ENCODE measurements at regions not wholly inside any gene's neighbourhood (a gene's known extent, or its start where the extent isn't known, plus 50 kb on each side); places are given as distances from the start of the nearest gene placed in this dataset.

DNA sequence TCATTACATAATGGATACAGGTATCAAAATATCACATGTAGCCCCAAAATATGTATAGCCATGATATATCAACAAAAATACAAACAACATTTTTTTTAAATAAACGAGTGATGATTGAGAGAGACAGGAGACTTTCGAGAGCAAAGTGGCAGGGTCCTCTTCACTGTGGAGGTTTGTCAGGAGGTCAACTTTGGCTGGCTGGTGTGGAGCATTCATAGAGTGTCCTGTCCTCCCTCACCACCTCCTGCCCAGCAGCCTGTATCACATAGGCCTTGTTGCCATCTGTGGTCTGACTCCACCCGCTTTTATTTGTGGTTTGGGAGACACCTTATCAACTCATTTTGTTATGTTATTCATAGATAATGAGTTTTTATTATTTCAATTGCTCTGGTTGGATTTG is 206.9 kb downstream of the SYK start:
- TF ChIP-seq, protein P1, sequence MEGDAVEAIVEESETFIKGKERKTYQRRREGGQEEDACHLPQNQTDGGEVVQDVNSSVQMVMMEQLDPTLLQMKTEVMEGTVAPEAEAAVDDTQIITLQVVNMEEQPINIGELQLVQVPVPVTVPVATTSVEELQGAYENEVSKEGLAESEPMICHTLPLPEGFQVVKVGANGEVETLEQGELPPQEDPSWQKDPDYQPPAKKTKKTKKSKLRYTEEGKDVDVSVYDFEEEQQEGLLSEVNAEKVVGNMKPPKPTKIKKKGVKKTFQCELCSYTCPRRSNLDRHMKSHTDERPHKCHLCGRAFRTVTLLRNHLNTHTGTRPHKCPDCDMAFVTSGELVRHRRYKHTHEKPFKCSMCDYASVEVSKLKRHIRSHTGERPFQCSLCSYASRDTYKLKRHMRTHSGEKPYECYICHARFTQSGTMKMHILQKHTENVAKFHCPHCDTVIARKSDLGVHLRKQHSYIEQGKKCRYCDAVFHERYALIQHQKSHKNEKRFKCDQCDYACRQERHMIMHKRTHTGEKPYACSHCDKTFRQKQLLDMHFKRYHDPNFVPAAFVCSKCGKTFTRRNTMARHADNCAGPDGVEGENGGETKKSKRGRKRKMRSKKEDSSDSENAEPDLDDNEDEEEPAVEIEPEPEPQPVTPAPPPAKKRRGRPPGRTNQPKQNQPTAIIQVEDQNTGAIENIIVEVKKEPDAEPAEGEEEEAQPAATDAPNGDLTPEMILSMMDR (IDR thresholded peaks at IDR 0.05) = no peak
- TF ChIP-seq POLR2A (IDR thresholded peaks at IDR 0.05) = no peak
